ENCODE measurements at regions not wholly inside any gene's neighbourhood (a gene's known extent, or its start where the extent isn't known, plus 50 kb on each side); places are given as distances from the start of the nearest gene placed in this dataset.
"Not testable (repeated sequence)": the region's sequence is repeated elsewhere in the genome, so short reads cannot be mapped to it uniquely, and the experiment has no call there.

DNA sequence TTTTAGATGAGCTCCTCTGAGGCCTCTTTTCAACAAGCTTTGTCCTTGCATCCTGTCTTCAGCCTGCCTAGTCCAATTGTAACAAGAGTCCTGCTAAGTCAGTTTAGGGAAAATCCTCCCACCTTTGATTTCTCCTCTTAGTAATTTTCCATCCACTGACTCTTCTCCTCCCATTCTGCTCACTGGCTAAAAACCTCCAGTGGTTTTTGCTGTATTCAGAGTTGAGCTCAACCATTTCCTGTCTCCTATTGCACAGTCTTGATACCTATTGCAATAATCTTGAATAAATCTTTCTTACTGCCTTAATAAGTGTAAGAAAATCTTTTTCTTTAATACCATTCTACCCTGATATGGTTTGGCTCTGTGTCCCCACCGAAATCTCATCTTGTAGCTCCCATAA, 117.8 kb upstream of the ENPP6 start:
- no peak for TF ChIP-seq POLR2A (IDR thresholded peaks at IDR 0.05; ENCODE audit: low read depth, low read length)
- no peak for FAIRE-seq
- no peak for DNase-seq (ENCODE audit: insufficient read length, low spot score)

DNA sequence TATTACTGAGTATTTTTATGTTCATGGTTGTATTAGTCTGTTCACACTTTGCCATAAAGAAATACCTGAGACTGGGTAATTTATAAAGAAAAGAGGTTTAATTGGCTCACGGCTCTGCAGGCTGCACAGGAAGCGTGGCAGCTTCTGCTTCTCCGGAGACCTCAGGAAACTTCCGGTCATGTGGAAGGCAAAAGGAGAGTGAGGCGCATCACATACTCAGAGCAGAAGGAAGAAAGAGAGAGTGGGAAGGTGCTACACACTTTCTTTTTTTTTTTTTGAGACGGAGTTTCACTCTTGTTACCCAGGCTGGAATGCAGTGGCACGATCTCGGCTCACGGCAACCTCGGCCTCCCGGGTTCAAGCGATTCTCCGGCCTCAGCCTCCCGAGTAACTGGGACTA, 115.8 kb upstream of the ENPP6 start:
- FAIRE-seq; DNase-seq (ENCODE audit: insufficient read length, low spot score): not testable (repeated sequence)

DNA sequence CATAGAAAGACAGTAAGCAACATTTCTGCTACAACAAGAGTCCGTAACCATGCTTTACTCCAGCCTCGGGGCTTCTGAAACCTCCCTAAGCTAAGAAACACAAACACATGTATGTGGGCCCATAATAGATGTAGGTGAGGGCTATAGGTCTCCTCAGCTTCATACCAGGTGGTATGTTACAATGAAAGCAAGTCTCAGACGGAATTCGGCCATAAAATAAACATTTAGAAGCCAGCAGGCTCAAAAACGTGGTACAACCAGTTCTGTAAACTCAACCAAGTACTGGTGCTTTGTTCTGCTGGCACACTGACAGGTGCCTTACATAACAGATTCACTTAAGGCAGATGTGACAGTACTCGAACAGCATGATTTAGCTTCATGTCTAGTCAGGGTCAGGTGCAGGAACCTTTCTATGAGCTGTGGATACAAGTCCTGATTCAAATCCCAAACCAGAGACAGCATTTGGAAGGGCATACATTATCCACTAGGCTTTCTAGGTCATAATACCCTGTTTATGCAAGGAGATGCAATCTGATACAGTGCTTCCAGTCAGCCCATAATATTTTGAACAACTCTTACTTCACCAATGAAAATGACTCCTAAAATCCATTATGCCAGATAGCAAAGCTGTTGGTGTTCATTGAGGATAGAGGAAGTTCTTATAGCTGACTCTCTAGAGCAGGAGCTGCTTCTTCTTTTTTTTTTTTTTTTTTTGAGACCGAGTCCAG, 113.8 kb upstream of the ENPP6 start:
- no peak for TF ChIP-seq POLR2A (IDR thresholded peaks at IDR 0.05; ENCODE audit: low read depth, low read length)
- no peak for DNase-seq (ENCODE audit: insufficient read length, low spot score)

DNA sequence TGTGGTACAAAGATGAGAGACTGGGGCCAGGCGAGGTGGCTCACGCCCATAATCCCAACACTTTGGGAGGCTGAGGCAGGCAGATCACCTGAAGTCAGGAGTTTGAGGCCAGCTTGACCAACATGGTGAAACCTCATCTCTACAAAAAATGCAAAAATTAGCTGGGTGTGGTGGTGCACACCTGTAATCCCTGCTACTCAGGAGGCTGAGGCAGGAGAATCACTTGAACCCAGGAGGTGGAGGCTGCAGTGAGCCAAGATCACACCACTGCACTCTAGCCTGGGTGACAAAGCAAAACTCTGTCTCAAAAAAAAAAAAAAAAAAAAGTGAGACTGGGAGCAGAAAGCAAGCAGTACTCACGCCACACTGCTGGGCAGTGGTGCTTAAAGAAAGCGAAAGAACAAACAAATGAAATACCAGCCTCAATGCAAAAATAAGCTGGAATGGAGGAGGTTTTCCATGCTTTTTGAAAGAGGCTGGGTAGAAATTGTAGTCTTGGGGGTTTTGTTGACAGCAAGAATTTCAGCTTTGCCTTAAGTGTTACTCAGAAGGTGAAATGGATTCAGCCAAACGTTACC, 112.9 kb upstream of the ENPP6 start:
- not testable (repeated sequence) for FAIRE-seq; DNase-seq (ENCODE audit: insufficient read length, low spot score)

More for the DNA sequence above, 113.8 kb upstream of the ENPP6 start:
- FAIRE-seq = no peak

DNA sequence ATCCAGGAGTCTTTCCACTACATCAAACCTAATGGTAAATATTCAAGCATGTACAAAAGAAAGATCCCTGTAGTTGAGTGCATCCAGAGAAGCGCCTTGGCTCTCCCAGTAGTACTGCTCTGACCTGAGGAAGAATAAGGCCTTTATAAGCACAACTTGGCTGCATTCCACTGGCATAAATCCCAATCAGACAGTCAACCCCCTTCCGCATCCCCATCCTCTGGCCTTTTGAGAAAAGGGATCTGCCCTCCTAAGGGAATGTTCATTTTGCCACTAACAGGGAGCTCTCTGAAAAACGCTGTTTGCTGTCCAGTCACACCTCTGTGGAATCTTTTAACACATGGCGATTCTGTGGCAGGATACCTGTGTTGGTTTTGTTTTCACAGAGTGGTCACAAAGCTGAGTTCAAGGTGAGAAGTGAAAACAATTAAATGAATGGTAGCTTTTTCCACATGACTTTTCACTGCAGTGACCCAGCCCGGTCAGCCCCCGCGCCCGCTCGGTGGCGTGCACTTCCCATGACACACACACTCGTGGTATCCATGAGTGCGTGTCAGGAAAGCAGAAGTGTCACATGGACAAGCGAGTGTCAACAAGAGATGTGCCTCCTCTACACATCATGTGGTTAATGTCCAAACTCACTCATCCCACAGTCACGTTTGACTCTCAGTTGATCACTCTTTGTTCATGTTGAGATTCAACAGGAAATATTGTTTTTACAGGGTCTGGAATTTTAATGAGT, 112.2 kb upstream of the ENPP6 start:
- no peak for TF ChIP-seq POLR2A (IDR thresholded peaks at IDR 0.05; ENCODE audit: low read depth, low read length)
- DNase-seq (ENCODE audit: insufficient read length, low spot score) (no peak), FAIRE-seq (no peak)

DNA sequence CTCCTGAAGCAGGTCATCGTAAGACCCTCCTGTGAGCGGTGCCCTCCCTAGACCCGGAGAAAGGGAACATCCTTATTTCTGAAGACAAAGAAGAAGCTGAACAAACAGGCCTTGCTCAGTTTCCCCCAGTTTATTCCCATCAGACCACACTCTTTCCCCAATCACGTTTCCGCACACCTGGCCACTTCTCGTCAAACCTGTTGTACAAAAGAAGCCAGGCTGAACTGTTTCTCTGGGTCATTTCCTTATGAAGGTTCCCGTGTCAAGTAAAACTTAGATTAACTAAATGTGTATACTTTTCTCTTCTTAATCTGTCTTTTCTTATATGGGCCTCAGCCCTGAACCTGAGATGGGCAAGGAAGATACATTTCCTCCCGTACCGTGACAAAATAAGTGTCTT, 111.6 kb upstream of the ENPP6 start:
- FAIRE-seq (no peak), DNase-seq (ENCODE audit: insufficient read length, low spot score) (no peak)
- TF ChIP-seq POLR2A (IDR thresholded peaks at IDR 0.05; ENCODE audit: low read depth, low read length) = no peak

DNA sequence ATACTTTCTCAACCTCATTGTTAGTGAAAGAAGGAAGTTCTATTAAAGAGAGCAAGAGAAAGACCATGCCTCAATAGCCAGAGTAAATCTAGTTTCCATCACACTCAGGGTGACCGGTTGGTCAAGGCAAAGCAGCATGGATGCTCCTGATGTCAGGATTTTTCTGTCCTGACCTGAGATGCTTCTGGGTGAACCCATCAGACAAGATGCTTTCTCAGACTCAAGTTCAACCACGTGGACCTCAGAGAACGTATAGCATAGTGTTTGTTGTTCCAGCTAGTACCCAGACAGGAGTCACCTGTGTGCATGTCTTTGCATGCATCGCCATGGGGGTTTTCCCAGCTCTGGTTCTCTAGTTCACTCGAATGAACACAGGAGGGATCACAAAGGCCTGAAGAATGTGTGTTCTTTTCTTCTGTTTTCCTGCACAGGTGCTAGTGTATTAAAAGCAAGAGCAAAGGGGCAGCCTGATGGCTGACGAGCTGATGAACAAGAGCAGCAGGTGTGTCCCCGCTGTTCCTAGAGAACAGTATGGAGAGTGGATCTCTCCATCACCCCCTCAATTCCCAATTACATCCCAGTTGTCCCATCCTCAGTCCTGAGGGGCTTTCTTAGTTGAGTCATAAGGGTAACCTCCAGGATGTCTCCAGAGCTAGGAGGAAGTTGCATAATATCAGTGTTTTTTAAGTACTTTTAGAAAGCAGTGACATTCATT, 110.5 kb upstream of the ENPP6 start:
- DNase-seq (ENCODE audit: insufficient read length, low spot score) (no peak), FAIRE-seq (no peak)
- TF ChIP-seq POLR2A (IDR thresholded peaks at IDR 0.05; ENCODE audit: low read depth, low read length) = no peak

DNA sequence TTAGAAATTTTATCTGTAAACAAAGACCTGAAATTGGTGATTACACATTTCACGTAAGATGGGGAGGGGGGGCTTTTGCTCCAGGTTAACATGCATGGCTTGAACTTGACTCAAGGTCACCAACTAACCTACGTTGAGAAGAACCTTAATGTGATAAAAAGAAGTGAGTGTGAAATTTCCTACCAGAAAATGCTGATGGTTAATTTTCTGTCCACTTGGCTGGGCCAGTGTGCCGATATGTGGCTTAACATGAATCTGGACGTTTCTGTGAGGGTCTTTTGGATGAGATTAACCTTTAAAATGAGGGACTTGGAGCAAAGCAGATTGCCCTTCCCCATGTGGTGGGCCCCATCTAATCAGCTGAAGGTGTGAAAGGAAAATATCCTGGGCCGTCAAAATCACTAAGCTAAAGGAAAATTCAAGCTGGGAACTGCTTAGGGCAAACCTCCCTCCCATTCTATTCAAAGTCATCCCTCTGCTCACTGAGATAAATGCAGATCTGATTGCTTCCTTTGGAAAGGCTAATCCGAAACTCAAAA, 107.3 kb upstream of the ENPP6 start:
- no peak for TF ChIP-seq POLR2A (IDR thresholded peaks at IDR 0.05; ENCODE audit: low read depth, low read length)
- FAIRE-seq (no peak), DNase-seq (ENCODE audit: insufficient read length, low spot score) (no peak)

DNA sequence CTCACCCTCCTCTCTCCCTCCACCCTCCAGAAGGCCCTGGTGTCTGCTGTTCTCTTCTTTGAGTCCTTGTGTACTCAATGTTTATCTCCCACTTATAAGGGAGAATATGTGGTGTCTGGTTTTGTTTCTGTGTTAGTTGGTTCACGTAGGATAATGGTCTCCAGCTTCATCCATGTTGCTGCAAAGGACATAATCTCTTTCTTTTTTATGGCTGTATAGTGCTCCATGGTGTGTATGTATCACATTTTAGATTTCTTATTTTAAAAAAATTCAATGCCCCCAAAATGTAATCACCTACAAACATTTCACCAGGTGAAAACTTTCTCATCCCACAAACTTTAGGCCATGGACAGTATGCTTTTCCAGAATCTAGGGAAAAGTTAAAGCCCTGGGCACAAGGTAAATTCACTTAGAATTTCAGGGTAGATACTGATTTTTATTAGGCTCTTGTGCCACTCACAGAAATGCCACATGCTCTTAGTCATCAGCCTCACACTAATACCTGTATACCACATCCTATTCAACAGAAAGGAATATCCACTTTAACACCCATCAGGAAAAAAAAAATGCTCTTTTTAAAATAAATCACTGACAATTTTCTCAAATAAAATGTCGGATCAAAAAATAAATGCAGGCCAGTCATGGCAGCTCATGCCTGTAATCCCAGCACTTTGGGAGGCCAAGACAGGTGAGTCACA, 104.8 kb upstream of the ENPP6 start:
- FAIRE-seq = no peak
- no peak for DNase-seq (ENCODE audit: insufficient read length, low spot score)
- TF ChIP-seq POLR2A (IDR thresholded peaks at IDR 0.05; ENCODE audit: low read depth, low read length) = no peak

DNA sequence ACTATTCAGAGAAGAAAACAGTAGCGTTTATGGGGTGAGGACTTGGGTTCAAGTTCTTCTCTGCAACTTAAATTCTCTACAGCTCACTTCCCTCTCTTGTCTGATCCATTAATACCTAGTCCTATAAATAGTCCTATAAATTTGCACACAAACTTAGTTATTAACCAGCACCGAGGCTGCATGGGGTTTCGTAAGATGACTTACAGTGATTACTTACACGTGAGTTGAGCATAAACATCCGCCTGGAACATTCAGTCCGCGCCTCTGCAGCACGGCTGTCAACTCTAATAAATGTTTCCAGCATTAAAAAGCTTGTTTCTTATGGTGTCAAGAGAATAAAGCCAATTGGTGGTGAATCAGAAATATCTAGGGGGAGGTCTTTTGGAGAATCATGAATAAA, 103.0 kb upstream of the ENPP6 start:
- TF ChIP-seq POLR2A (IDR thresholded peaks at IDR 0.05; ENCODE audit: low read depth, low read length) = no peak
- FAIRE-seq (no peak), DNase-seq (ENCODE audit: insufficient read length, low spot score) (no peak)

DNA sequence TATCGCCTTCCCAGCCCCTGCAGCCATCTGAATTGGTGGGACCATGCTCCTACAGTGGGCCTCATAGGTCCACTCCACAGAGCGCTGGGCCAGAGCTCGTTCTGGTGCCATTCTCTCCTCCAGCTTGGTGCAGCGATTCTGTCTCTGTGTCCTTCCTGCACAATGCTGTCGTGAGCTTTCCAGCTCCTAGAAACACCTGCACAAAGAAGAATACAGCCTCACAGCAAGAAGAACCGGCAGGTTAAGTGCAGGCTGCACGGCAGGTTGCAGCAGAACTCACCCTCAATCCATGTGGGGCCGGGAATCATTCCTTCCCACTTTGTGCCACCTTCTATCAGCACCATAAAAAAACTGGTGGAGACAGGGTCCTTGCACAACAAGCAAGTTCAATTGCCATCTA, 101.2 kb upstream of the ENPP6 start:
- FAIRE-seq = no peak
- no peak for DNase-seq (ENCODE audit: insufficient read length, low spot score)
- TF ChIP-seq POLR2A (IDR thresholded peaks at IDR 0.05; ENCODE audit: low read depth, low read length) = no peak

DNA sequence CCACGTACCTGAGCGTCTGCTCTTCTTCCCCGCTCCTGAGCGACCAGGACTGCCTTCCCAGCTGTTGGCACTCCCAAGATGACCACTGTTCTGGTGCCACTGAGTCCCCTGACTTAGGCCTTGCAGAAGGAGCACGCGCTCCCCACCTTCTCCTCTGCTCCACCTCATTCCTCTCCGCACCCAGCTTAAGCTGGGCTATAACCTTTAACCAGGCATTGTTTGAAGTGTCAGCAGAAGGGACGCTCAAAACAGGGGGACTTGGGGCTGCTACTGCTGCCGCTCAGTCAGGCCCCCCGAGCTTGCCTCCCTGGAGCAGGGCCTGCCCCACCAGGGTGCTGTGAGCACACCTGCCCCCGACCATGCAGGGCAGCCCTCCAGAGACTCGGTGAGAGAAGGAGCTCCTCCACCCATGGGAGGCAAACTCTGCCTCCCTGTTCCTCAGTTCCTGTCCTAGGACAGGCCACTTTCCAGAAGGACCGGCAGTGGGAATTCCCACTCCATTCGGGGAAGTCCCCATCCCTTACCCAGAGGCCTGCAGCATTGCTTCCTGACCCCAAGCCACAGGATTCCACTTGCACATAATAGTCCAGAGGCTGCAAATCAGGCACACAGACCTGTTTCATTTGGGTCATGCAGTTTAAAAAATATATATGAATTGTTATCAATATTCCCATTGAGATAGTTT, 99.7 kb upstream of the ENPP6 start:
- no peak for DNase-seq (ENCODE audit: insufficient read length, low spot score)
- no peak for TF ChIP-seq POLR2A (IDR thresholded peaks at IDR 0.05; ENCODE audit: low read depth, low read length)
- no peak for FAIRE-seq

DNA sequence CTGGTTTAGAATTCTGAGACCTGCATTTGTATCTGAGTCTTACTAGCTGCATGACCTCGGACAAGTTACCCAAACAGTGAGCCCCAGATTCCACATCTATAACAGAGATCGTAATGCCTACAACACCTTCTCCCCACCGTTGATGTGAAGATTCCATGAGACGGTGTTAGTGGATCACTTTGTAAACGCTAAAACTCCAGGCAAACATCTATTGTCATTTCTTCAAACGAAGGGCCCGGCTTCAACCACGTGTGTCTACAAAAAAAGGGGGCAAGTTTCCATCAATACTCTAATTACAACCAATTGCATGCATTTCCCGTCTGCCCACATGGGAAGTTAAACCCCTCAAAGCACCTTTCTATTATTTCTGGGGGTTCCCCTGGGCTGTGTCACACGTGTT, 99.1 kb upstream of the ENPP6 start:
- DNase-seq (ENCODE audit: insufficient read length, low spot score) = no peak
- no peak for TF ChIP-seq POLR2A (IDR thresholded peaks at IDR 0.05; ENCODE audit: low read depth, low read length)
- FAIRE-seq = no peak
